Natural killer cell (primary cell): ENCODE measurements at regions not wholly inside any gene's neighbourhood (a gene's known extent, or its start where the extent isn't known, plus 50 kb on each side); places are given as distances from the start of the nearest gene placed in this dataset.

Experiments used
- ATAC-seq, 3 donors: fragments of 150-1000 bp in 2 of 3; fragments of 200-7000 bp in 1 of 3; cut with Tn5 transposase; 1 replicate in 1 of 3; 2 replicates in 2 of 3; pipeline ENCODE4 v1.10.0; 2021; ENCODE audit warnings: mild to moderate bottlenecking in 2 of 3, moderate library complexity in 2 of 3
- DNase-seq, 2 donors: peaks; one replicate each; pipeline versions ENCODE4 v3.0.0 to v3.0.0-alpha.2; 2013 to 2021; ENCODE audit warnings: mixed read lengths in 1 of 2
- H3K27ac ChIP-seq: one replicate; pipeline ENCODE4 v1.5.1; 2013; ENCODE audit warnings: mild to moderate bottlenecking, low read length
- H3K27me3 ChIP-seq: one replicate; pipeline ENCODE4 v1.6.1; 2013; ENCODE audit warnings: low read length; ENCODE audit not compliant: control insufficient read depth, insufficient read depth
- H3K36me3 ChIP-seq: one replicate; pipeline ENCODE4 v1.6.1; 2013; ENCODE audit warnings: low read length; ENCODE audit not compliant: control insufficient read depth, insufficient read depth
- H3K4me1 ChIP-seq: one replicate; pipeline ENCODE4 v1.6.1; 2013; ENCODE audit warnings: low read length; ENCODE audit not compliant: control insufficient read depth, insufficient read depth
- H3K4me3 ChIP-seq: one replicate; pipeline ENCODE4 v1.5.1; 2013; ENCODE audit warnings: low read length
- H3K9me3 ChIP-seq: one replicate; pipeline ENCODE4 v1.6.1; 2013; ENCODE audit warnings: low read length; ENCODE audit not compliant: control insufficient read depth, insufficient read depth
- H3K27ac Mint-ChIP-seq, 2 donors: one replicate each; pipeline ENCODE4 v1.8.0; 2022; ENCODE audit warnings: mild to moderate bottlenecking in 2 of 2, mixed read lengths in 2 of 2, moderate library complexity in 1 of 2
- H3K27me3 Mint-ChIP-seq, 2 donors: one replicate each; pipeline ENCODE4 v1.8.0; 2022; ENCODE audit warnings: low read depth in 2 of 2, mixed read lengths in 2 of 2
- H3K36me3 Mint-ChIP-seq: one replicate; pipeline ENCODE4 v1.8.0; 2022; ENCODE audit warnings: mixed read lengths
- H3K4me1 Mint-ChIP-seq, 2 donors: one replicate each; pipeline ENCODE4 v1.8.0; 2022; ENCODE audit warnings: mixed read lengths in 2 of 2
- H3K4me3 Mint-ChIP-seq: one replicate; pipeline ENCODE4 v1.8.0; 2022; ENCODE audit warnings: mild to moderate bottlenecking, moderate library complexity, mixed read lengths
- H3K9me3 Mint-ChIP-seq, 2 donors: one replicate each; pipeline ENCODE4 v1.8.0; 2022; ENCODE audit warnings: mixed read lengths in 2 of 2
- CTCF ChIP-seq: fragments of 200-600 bp; IDR thresholded peaks from one replicate; pipeline ENCODE4 v1.8.0; 2022; ENCODE audit warnings: antibody characterized with exemption
- WGBS: methylation state at CpG from one replicate; pipeline ENCODE4 v1.1.7; 2013; ENCODE audit warnings: missing lambda C conversion rate; ENCODE audit not compliant: insufficient coverage; 5-methylcytosine and 5-hydroxymethylcytosine counted together
- intact Hi-C: fragments of 100-400 bp; cut with micrococcal nuclease; formaldehyde crosslinking; loops from one replicate; pipeline ENCODE4 v1.14.2; 2022

DNA sequence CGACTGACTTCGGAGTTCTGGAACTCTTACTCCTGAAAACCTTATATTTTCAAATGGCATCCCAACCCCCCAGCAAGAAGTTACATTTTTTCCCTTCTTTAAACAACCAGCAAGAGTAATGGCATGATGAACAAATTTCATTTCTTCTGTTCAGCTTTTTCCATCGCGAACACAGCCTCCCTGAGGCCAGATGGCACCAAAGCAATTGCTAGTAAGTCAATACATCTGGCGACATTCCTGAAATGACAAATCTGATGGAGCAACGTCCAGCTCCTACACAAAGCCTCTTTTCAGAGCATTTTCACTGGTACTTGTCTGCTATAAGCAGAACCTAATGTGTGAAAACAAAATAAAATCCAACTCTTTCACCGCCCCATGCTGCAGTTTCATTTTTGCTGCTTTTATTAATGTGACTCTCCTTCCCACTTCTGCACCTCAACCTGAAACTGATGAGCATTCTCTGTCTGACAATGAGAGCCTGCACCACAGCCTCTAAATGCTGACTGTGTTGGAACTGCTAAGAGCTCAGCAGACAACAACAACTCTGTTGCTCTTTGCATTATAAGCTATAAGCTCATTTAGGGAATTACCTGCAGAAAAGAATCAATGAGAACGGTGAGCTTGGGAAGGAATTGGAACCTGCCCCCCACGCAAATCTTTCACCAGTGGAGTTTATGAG is 229.8 kb downstream of the FGFR2 start:
- no peaks in the 10 kb centered on the region for H3K36me3 Mint-ChIP-seq
- no peaks in the 10 kb centered on the region for H3K27me3 ChIP-seq
- H3K27ac ChIP-seq: no peak overlapping the region
- H3K27ac Mint-ChIP-seq: no peak overlapping the region
- intact Hi-C loops: no loop called here
- H3K27me3 Mint-ChIP-seq: peaks cover 0 to 9% of the 10 kb centered on the region in 2 donors
- H3K4me3 Mint-ChIP-seq: no peak overlapping the region
- WGBS: 79% methylated on average over 9 of the region's 9 CpGs
- no peaks in the 10 kb centered on the region for H3K9me3 Mint-ChIP-seq
- H3K36me3 ChIP-seq: no peaks in the 10 kb centered on the region
- H3K4me3 ChIP-seq: no peak overlapping the region
- H3K4me1 ChIP-seq: no peaks in the 10 kb centered on the region
- no peaks in the 10 kb centered on the region for H3K4me1 Mint-ChIP-seq
- no peaks in the 10 kb centered on the region for H3K9me3 ChIP-seq
- ATAC-seq (no peak), DNase-seq (no peak)
- no peak for TF ChIP-seq CTCF

DNA sequence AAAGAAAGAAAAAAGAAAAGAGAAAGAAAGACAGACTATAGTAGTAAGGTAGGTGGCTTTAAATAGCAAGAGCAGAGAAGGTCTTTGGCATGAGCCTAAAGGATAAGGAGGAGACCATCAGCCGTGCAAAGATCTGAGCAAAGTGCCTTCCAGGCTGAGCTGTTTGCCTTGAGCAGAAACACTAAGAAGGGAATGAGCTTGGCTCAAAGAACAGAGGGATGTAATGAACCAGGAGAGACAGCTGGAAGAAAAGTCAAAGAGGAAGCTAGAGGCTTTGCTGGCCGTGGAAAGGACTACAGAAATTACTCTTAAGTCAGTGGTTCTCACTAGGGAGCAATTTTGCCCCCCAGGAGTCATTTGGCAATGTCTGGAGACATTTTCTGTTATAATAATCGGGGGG is 228.6 kb downstream of the FGFR2 start:
- no peaks in the 10 kb centered on the region for H3K4me1 Mint-ChIP-seq
- Histone ChIP-seq H3K27me3 (no peaks in the 10 kb centered on the region), H3K27ac (no peak overlapping the region), H3K36me3 (no peaks in the 10 kb centered on the region), H3K9me3 (no peaks in the 10 kb centered on the region), H3K4me3 (no peak overlapping the region), H3K4me1 (no peaks in the 10 kb centered on the region)
- no peak overlapping the region for H3K27ac Mint-ChIP-seq
- 69% methylated on average over 3 of the region's 3 CpGs for WGBS
- ATAC-seq: no peak
- no peaks in the 10 kb centered on the region for H3K9me3 Mint-ChIP-seq
- no peak for DNase-seq
- no peak for TF ChIP-seq CTCF
- no peak overlapping the region for H3K4me3 Mint-ChIP-seq
- H3K27me3 Mint-ChIP-seq: peaks cover 0 to 9% of the 10 kb centered on the region in 2 donors
- no peaks in the 10 kb centered on the region for H3K36me3 Mint-ChIP-seq
- intact Hi-C loops: no loop called here

GRCh38 chr10:121371836-121372235 is 226.4 kb downstream of the FGFR2 start:
- no peaks in the 10 kb centered on the region for H3K36me3 Mint-ChIP-seq

More at GRCh38 chr10:121371836-121372235, 226.4 kb downstream of the FGFR2 start:
- Mint-ChIP-seq H3K4me3 (no peak overlapping the region), H3K27me3 (peaks cover 0 to 9% of the 10 kb centered on the region in 2 donors), H3K4me1 (no peaks in the 10 kb centered on the region), H3K27ac (no peak overlapping the region), H3K9me3 (no peaks in the 10 kb centered on the region)
- no peak for TF ChIP-seq CTCF
- Histone ChIP-seq H3K9me3 (no peaks in the 10 kb centered on the region), H3K27ac (no peak overlapping the region), H3K4me3 (no peak overlapping the region), H3K36me3 (no peaks in the 10 kb centered on the region), H3K27me3 (no peaks in the 10 kb centered on the region), H3K4me1 (no peaks in the 10 kb centered on the region)
- ATAC-seq (no peak), DNase-seq (no peak)
- 90% methylated on average over 3 of the region's 3 CpGs for WGBS
- intact Hi-C loops: no loop called here
